ENCODE measurements at regions not wholly inside any gene's neighbourhood (a gene's known extent, or its start where the extent isn't known, plus 50 kb on each side); places are given as distances from the start of the nearest gene placed in this dataset.

- H3K4me3 ChIP-seq: no peak overlapping the region
- H3K9me2 ChIP-seq (replicated peaks; ENCODE audit: insufficient read depth): no peaks in the 10 kb centered on the region
- H3K27me3 ChIP-seq: no peaks in the 10 kb centered on the region
- H4K20me1 ChIP-seq (ENCODE audit: insufficient read depth, poor library complexity, severe bottlenecking): no peaks in the 10 kb centered on the region
- no peaks in the 10 kb centered on the region for H3K36me3 ChIP-seq (replicated peaks; ENCODE audit: insufficient read depth, low read depth)
- H3K4me1 ChIP-seq (ENCODE audit: insufficient read depth): no peaks in the 10 kb centered on the region
- no peak overlapping the region for H3K27ac ChIP-seq
- no peak for DNase-seq (ENCODE audit: low spot score)
- H3K79me2 ChIP-seq: no peaks in the 10 kb centered on the region
- H3K9me3 ChIP-seq (ENCODE audit: low read depth): no peaks in the 10 kb centered on the region
- no peak overlapping the region for H3K4me2 ChIP-seq
- 79% methylated on average over 6 of the region's 6 CpGs for WGBS (ENCODE audit: low lambda C conversion rate, missing lambda C conversion rate)
- TF ChIP-seq CTCF (IDR thresholded peaks at IDR 0.05; ENCODE audit: poor library complexity) (no peak), EZH2phosphoT487 (IDR thresholded peaks at IDR 0.05; ENCODE audit: low read depth, severe bottlenecking, unreplicated experiment) (no peak), EZH2 (IDR thresholded peaks at IDR 0.05; ENCODE audit: borderline replicate concordance) (no peak)
- H2AFZ ChIP-seq: no peak overlapping the region
Measured at GRCh38 chr16:51388516-51388951, 237.5 kb upstream of the SALL1 start.

GRCh38 chr16:51383909-51384308, 232.8 kb upstream of the SALL1 start:
- 54% methylated on average over 3 of the region's 3 CpGs for WGBS (ENCODE audit: low lambda C conversion rate, missing lambda C conversion rate)
- no peak overlapping the region for H3K27ac ChIP-seq
- TF ChIP-seq EZH2 (IDR thresholded peaks at IDR 0.05; ENCODE audit: borderline replicate concordance) (no peak), EZH2phosphoT487 (IDR thresholded peaks at IDR 0.05; ENCODE audit: low read depth, severe bottlenecking, unreplicated experiment) (no peak), CTCF (IDR thresholded peaks at IDR 0.05; ENCODE audit: poor library complexity) (no peak)
- H3K36me3 ChIP-seq (replicated peaks; ENCODE audit: insufficient read depth, low read depth): no peaks in the 10 kb centered on the region
- H3K9me3 ChIP-seq (ENCODE audit: low read depth): no peaks in the 10 kb centered on the region
- H3K4me3 ChIP-seq: no peak overlapping the region
- no peaks in the 10 kb centered on the region for H3K9me2 ChIP-seq (replicated peaks; ENCODE audit: insufficient read depth)
- no peaks in the 10 kb centered on the region for H3K4me1 ChIP-seq (ENCODE audit: insufficient read depth)
- H4K20me1 ChIP-seq (ENCODE audit: insufficient read depth, poor library complexity, severe bottlenecking): no peaks in the 10 kb centered on the region
- no peak overlapping the region for H2AFZ ChIP-seq
- DNase-seq (ENCODE audit: low spot score): no peak
- H3K27me3 ChIP-seq: no peaks in the 10 kb centered on the region
- H3K79me2 ChIP-seq: no peaks in the 10 kb centered on the region
- H3K4me2 ChIP-seq: no peak overlapping the region

- H3K36me3 ChIP-seq (replicated peaks; ENCODE audit: insufficient read depth, low read depth): no peaks in the 10 kb centered on the region
- no peaks in the 10 kb centered on the region for H4K20me1 ChIP-seq (ENCODE audit: insufficient read depth, poor library complexity, severe bottlenecking)
- no peak for TF ChIP-seq EZH2phosphoT487 (IDR thresholded peaks at IDR 0.05; ENCODE audit: low read depth, severe bottlenecking, unreplicated experiment)
- TF ChIP-seq EZH2 (IDR thresholded peaks at IDR 0.05; ENCODE audit: borderline replicate concordance): no peak
- TF ChIP-seq CTCF (IDR thresholded peaks at IDR 0.05; ENCODE audit: poor library complexity): no peak
- DNase-seq (ENCODE audit: low spot score): no peak
- H3K4me1 ChIP-seq (ENCODE audit: insufficient read depth): no peaks in the 10 kb centered on the region
- H3K9me3 ChIP-seq (ENCODE audit: low read depth): no peaks in the 10 kb centered on the region
- no peaks in the 10 kb centered on the region for H3K9me2 ChIP-seq (replicated peaks; ENCODE audit: insufficient read depth)
- 79% methylated on average over 1 of the region's 1 CpG for WGBS (ENCODE audit: low lambda C conversion rate, missing lambda C conversion rate)
- H3K27ac ChIP-seq: no peak overlapping the region
- H3K27me3 ChIP-seq: no peaks in the 10 kb centered on the region
- no peaks in the 10 kb centered on the region for H3K79me2 ChIP-seq
- H3K4me2 ChIP-seq: no peak overlapping the region
- no peak overlapping the region for H3K4me3 ChIP-seq
- no peak overlapping the region for H2AFZ ChIP-seq
Measured at GRCh38 chr16:51382940-51383339, 231.9 kb upstream of the SALL1 start.

- Histone ChIP-seq H4K20me1 (ENCODE audit: insufficient read depth, poor library complexity, severe bottlenecking) (no peaks in the 10 kb centered on the region), H3K9me2 (replicated peaks; ENCODE audit: insufficient read depth) (no peaks in the 10 kb centered on the region), H3K27me3 (no peaks in the 10 kb centered on the region), H2AFZ (no peak overlapping the region), H3K9me3 (ENCODE audit: low read depth) (no peaks in the 10 kb centered on the region), H3K27ac (no peak overlapping the region), H3K36me3 (replicated peaks; ENCODE audit: insufficient read depth, low read depth) (no peaks in the 10 kb centered on the region), H3K79me2 (no peaks in the 10 kb centered on the region), H3K4me1 (ENCODE audit: insufficient read depth) (no peaks in the 10 kb centered on the region), H3K4me3 (no peak overlapping the region), H3K4me2 (no peak overlapping the region)
- TF ChIP-seq EZH2 (IDR thresholded peaks at IDR 0.05; ENCODE audit: borderline replicate concordance): no peak
- TF ChIP-seq EZH2phosphoT487 (IDR thresholded peaks at IDR 0.05; ENCODE audit: low read depth, severe bottlenecking, unreplicated experiment): no peak
- TF ChIP-seq CTCF (IDR thresholded peaks at IDR 0.05; ENCODE audit: poor library complexity): no peak
- WGBS (ENCODE audit: low lambda C conversion rate, missing lambda C conversion rate): 45% methylated on average over 3 of the region's 3 CpGs
- no peak for DNase-seq (ENCODE audit: low spot score)
Measured at GRCh38 chr16:51382211-51382610, 231.1 kb upstream of the SALL1 start.
